GM12874 (cell line): ENCODE measurements at regions not wholly inside any gene's neighbourhood (a gene's known extent, or its start where the extent isn't known, plus 50 kb on each side); places are given as distances from the start of the nearest gene placed in this dataset.

ENCODE experiments used
- CTCF ChIP-seq: IDR thresholded peaks from 2 replicates; pipeline ENCODE4 v1.5.1; 2011; ENCODE audit warnings: low read depth, mild to moderate bottlenecking, control low read depth, low read length, moderate library complexity; ENCODE audit not compliant: insufficient read depth

GRCh38 chr6:105468850-105469249, 66.0 kb upstream of the PREP start:
- TF ChIP-seq CTCF: no peak

GRCh38 chr6:105460860-105461259, 58.0 kb upstream of the PREP start:
- TF ChIP-seq CTCF: no peak

- TF ChIP-seq CTCF: no peak
Measured at GRCh38 chr6:105459864-105460263, 57.0 kb upstream of the PREP start.

- no peak for TF ChIP-seq CTCF
Measured at GRCh38 chr6:105459049-105459448, 56.2 kb upstream of the PREP start.

- TF ChIP-seq CTCF: no peak
Measured at GRCh38 chr6:105458551-105458950, 55.7 kb upstream of the PREP start.

GRCh38 chr6:105458084-105458483, 55.2 kb upstream of the PREP start:
- no peak for TF ChIP-seq CTCF

- no peak for TF ChIP-seq CTCF
Measured at GRCh38 chr6:105453968-105454367, 51.1 kb upstream of the PREP start.

- no peak for TF ChIP-seq CTCF
Measured at GRCh38 chr6:105452924-105453756, 50.3 kb upstream of the PREP start.
